ENCODE measurements at regions not wholly inside any gene's neighbourhood (a gene's known extent, or its start where the extent isn't known, plus 50 kb on each side); places are given as distances from the start of the nearest gene placed in this dataset.

- TF ChIP-seq CTCF (conservative IDR thresholded peaks at IDR 0.05) (no peak), ZFX (IDR thresholded peaks at IDR 0.05) (no peak)
Measured at GRCh38 chr10:6311700-6312330, 109.1 kb downstream of the PFKFB3 start.
